GM18951 (cell line): ENCODE measurements at regions not wholly inside any gene's neighbourhood (a gene's known extent, or its start where the extent isn't known, plus 50 kb on each side); places are given as distances from the start of the nearest gene placed in this dataset.

Experiments
- POLR2A ChIP-seq: IDR thresholded peaks from 4 replicates; pipeline ENCODE4 v1.6.1; 2011; ENCODE audit warnings: mild to moderate bottlenecking; ENCODE audit not compliant: insufficient read length, insufficient read depth; ENCODE audit errors: extremely low read depth
- in situ Hi-C: fragments of 300-500 bp; cut with MboI; formaldehyde crosslinking; loops from one replicate; pipeline ENCODE4 v1.12.0; 2022; ENCODE audit warnings: low sequenced_read_pairs, mixed read lengths, inconsistent platforms; ENCODE audit not compliant: unreplicated experiment

DNA sequence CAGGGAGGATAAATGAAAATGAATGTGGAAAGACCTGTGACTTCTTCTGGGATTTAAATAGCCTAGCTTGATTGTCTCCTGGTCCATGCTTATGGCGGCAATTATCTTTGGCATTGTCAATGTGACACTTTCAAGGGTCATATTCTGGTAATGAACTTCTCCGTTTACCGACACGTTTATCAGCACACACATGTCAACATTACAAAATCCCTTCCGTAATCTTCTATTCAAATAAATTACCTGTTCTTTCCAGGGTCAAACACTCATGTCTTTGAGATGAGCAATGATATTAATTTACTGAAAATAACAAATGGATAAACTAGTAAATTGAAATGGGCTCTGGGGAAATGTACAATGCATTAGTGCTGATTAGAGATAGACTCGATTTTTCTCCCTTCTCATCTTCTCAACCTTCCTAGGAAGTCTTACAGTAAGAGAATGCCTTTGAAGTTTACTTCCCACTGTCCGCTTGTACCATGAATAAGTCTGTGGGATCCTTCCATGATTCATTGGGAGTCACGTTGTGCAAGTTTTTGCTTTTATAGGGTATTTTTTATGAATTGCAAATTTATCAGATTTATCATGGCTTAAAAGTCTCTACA, 646.3 kb upstream of the LRATD1 start:
- no peak for TF ChIP-seq POLR2A

DNA sequence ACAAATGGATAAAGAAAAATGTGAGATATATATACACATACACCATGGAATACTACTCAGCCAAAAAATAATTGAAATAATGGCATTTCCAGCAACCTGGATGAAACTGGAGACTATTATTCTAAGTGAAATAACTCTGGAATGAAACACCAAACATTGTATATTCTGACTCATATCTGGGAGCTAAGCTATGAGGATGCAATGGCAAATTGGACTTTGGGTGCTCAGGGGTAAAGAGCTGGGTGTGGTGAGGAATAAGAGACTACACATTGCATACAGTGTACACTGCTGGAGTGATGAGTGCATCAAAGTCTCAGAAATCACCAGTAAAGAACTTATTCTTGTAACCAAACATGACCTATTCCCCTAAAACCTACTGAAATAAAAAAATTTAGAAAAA, 636.0 kb upstream of the LRATD1 start:
- in situ Hi-C loops, result no loop called here

More for the DNA sequence above, 646.3 kb upstream of the LRATD1 start:
- in situ Hi-C loops, result no loop called here

DNA sequence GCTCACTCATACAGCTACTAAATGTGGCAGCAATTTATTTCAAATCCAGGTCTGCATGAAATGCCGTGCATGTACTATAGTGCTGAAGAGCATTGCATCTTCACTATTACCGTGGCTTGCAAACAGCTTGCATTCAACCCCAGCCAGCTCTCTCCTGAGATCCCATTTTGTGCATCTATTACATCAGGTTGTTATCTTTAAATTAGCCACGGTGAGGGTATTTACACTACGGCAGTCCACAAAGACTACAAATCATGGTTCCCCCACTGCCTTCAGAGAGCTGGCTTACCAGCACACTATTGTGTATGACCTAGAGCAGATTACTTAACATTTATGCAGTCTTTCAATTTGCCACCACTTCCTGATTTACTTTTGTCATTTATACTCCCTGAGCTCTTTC, 621.3 kb upstream of the LRATD1 start:
- in situ Hi-C loops, result no loop called here
- no peak for TF ChIP-seq POLR2A

More for the DNA sequence above, 636.0 kb upstream of the LRATD1 start:
- TF ChIP-seq POLR2A, result no peak

DNA sequence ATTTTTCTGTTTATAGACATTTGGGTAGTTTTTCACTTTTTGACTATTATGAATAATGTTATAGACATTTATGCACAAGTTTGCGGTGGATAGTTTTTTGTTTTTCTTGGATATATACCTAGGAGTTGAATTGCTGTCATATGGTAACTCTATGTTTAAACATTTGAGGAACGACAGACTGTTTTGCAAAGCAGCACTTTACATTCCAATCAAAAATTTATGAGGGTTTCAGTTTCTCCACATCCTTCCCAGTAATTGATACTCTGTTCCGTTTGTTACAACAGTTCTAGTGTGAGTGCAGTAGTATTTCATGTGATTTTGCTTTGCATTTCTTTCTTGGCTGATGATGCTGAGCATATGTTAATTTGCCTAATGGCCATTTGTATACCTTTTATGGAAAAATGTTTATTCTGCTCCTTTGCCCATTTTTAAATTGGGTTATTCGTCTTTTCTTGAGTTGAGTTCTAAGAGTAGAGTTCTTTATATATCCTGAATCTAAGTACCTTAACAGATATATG, 617.3 kb upstream of the LRATD1 start:
- no peak for TF ChIP-seq POLR2A
- in situ Hi-C loops, result no loop called here

DNA sequence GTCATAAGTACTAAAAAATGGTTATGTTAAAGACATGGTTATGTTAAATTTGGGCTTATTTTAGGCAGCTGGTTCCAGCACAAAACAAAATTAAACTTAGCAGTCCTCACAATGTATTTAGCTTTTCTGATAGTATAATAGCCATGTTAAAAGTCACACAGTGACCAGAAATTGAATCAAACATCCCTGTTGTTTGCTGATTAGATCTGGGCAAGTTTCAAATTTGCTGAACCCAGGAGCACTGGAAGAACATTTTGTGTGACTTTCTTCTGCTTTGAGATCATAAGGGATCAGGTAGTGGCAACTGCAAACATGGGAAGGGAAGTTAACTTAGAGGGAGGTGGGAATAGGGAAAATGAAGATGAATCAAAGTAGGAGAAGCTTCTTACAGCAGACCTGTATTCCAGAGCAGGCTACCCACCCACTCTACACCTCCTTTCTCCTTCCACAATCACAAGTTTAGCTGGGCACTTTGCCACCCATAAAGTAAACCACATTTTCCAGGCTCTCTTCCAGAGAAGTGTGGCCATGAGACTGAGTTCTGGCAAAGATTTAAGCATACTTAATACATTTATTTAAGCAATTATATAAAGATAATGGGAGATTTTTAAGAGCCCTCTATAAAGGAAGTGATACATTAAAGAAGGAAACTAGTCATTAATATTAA, 616.1 kb upstream of the LRATD1 start:
- in situ Hi-C loops, result no loop called here

DNA sequence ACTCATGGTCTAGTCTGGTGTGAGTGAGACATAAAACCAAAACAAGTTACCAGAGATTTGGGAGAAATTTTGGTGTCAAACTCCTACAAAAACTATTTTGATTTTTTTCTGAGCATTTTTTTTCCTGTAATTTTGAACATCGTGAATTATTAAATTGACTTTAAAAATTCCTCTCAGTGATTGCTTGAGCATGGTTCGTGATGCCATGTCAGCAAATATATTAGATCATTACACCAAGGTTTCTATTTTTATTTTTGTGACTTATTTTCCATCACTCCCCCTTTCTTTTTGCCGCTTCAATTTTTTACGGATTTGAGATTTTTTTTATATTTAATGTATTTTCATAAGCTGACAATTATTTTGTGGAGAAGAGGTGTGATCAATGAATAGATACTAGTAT, 613.9 kb upstream of the LRATD1 start:
- TF ChIP-seq POLR2A, result no peak
- in situ Hi-C loops, result no loop called here

More for the DNA sequence above, 616.1 kb upstream of the LRATD1 start:
- TF ChIP-seq POLR2A, result no peak

DNA sequence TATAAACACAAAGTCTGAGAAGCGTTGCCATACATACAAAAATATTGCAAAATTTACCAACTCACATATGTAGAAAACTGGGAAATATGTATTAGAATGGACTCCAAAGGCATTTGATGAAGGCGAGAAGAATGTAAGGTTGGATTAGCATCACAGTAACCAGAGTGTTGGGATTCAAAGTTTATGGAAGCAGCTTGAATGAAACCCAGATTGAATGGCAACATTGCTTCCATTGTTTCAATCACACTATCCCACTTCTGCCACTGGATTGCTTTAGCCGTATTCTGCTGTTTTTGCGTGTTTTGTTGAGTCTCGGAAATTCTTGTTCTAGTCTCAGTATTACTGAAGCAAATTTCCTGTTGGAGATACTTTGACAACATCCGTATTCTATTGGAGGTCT, 609.0 kb upstream of the LRATD1 start:
- TF ChIP-seq POLR2A, result no peak
- in situ Hi-C loops, result no loop called here

DNA sequence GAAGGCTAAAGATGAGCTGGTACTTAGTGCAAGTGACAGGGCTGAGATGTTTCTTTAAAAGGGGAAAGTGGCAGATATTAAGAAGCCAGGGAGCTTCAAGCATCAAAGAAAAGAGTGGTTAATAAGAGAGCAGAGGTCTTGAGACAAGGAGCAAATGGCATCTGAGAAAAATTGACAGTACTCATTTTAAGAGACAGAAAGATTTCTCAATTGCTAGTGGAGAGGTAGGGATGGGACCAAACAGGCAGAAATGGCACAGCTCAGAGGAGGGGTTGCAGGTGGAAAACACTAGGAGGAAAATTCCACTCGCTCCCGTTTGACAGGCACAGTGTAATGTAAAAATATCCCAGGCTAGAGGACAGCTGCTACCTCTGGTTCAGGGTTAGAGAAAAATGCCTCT, 593.4 kb upstream of the LRATD1 start:
- in situ Hi-C loops, result no loop called here
- TF ChIP-seq POLR2A, result no peak

DNA sequence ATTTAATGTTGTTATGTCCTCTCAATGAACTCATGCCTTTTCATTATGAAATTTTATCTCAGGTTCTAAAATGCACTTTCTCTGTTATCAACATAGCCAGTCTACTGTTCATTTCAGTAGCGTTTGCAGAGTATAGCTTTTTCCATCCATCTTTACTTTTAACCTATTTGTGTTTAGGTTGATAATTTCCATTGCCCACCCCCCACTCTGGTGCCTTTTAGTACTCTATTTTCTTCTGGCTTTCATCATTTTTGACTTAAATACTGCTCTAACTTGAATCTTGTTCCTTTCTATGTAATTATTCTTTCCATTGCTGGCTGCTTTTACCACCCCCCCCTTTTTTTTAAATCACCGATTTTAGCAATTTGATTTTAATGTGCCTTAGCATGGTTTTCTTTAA, 585.0 kb upstream of the LRATD1 start:
- in situ Hi-C loops, result no loop called here
- TF ChIP-seq POLR2A, result no peak

DNA sequence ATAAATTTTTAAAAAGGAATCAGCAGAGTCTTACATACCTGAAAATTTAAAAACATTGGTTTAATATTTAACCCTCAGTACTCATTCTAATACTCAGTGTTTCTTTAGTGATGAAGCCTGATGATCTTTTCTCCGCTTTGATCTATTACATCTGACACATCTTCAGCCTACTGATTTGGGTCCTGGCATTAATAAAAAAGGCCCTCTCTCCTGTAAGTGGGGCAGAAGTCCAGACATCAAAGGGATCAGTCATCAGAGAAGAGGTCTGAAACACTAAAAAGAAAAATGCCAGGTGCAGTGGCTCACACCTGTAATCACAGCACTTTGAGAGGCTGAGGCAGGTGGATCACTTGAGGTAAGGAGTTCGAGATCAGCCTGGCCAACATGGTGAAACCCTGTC, 581.1 kb upstream of the LRATD1 start:
- no peak for TF ChIP-seq POLR2A
- in situ Hi-C loops, result no loop called here

DNA sequence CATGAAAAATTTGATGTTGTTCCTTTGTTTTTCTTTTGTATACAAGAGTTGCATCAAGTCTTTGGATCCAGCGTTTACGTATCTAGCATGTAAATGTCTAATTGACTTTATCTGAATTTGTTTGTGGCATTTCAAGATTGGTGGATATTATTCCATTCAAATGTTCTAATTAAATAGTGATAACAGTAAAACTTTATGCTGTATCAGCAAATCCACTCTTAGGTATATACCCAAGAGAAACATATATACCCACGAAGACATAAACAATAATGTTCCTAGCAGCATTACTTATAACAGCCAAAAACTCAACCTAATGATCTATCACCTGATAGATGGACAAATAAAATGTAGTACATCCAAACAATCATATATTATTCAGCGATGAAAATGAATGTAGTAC, 579.4 kb upstream of the LRATD1 start:
- no peak for TF ChIP-seq POLR2A
- in situ Hi-C loops, result no loop called here

DNA sequence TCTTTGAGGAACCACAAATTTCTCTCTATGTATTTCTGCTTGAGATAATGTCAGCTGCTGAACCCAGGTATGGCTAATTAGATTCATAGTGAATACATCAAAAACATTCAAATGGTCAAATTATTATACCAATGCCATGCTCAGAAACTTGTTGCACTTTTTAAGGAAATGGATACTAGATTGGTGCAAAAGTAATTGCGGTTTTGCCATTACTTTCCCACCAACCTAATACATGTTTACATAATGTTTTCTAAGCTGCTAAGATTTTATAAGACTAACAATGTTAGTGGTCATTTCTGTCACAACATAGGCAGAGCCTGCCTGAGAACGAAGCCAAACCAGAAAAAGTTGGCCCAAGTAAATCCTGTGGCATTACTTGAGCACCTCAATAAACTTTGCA, 568.2 kb upstream of the LRATD1 start:
- in situ Hi-C loops, result no loop called here
- no peak for TF ChIP-seq POLR2A

DNA sequence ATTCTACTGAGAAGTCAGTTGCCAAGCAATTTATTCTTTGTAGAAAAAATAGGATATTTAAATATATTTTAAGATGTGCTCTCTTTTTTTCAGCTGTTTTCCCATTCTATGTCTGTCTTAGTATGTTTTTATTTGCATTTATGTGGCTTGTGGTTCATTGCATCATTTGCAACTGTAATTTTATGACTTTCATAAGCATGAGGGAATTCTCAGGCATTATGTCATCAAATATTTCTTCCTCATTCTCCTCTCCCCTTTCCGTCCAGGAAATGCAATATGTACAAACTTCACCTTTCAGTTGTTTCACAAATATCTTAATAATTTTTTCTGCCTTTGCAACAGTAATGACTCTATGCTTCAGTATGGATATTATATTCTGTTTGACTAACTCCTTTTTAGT, 560.2 kb upstream of the LRATD1 start:
- in situ Hi-C loops, result no loop called here
- TF ChIP-seq POLR2A, result no peak

DNA sequence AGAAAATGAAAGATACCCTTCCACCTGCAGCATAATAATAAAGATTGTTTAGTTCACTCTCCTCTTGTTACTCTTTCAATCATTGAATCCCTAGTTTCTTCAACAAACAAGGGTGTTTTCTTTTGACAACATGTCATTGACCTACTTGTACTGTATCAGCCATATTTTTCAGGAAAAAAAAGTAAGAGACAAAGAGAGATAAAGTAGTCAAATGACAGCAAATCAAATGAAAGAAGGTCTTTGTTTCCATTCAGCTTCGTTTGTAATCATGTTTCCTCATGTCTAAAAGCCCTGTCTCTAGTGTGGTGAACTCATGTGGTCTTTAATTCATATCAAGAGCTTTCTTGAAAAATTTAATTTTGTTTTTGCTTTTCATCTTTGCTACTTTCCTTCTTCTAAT, 557.8 kb upstream of the LRATD1 start:
- no peak for TF ChIP-seq POLR2A
- in situ Hi-C loops, result no loop called here
